Mesodermal cell (in vitro differentiated cells): ENCODE measurements at regions not wholly inside any gene's neighbourhood (a gene's known extent, or its start where the extent isn't known, plus 50 kb on each side); places are given as distances from the start of the nearest gene placed in this dataset.

Experiments used
- H3K27ac ChIP-seq: 2 replicates; pipeline ENCODE4 v1.7.0; 2013; ENCODE audit warnings: mild to moderate bottlenecking, low read depth, low read length, moderate library complexity; ENCODE audit not compliant: severe bottlenecking
- H3K36me3 ChIP-seq: 2 replicates; pipeline ENCODE4 v1.7.1; 2013; ENCODE audit warnings: mild to moderate bottlenecking, low read length, moderate library complexity; ENCODE audit not compliant: control insufficient read depth, insufficient read depth
- H3K4me1 ChIP-seq: one replicate; pipeline ENCODE4 v1.7.1; 2013; ENCODE audit warnings: mild to moderate bottlenecking, low read length; ENCODE audit not compliant: insufficient read depth, control insufficient read depth, poor library complexity, severe bottlenecking
- H3K4me3 ChIP-seq: 2 replicates; pipeline ENCODE4 v1.7.0; 2013; ENCODE audit warnings: low read length, control low read depth, mild to moderate bottlenecking; ENCODE audit not compliant: insufficient read depth, poor library complexity, severe bottlenecking; ENCODE audit errors: extremely low read depth
- H3K9me3 ChIP-seq: 2 replicates; pipeline ENCODE4 v1.7.1; 2013; ENCODE audit warnings: mild to moderate bottlenecking, low read length, moderate library complexity; ENCODE audit not compliant: control insufficient read depth
- WGBS, 2 experiments: methylation state at CpG; one replicate each; pipeline ENCODE4 v1.1.5; 2013; ENCODE audit warnings: missing lambda C conversion rate in 2 of 2; ENCODE audit not compliant: insufficient coverage in 2 of 2; 5-methylcytosine and 5-hydroxymethylcytosine counted together

GRCh38 chr5:135644816-135645215 lies 66.0 kb upstream of the CXCL14 start:
- H3K4me3 ChIP-seq: no peak overlapping the region
- 95% methylated on average over 2 to 6 of the region's 6 CpGs for WGBS, 2 experiments

GRCh38 chr5:135643881-135644766 lies 65.3 kb upstream of the CXCL14 start:
- WGBS, 2 experiments: 66 to 69% methylated on average over 3 to 4 of the region's 4 CpGs

More at GRCh38 chr5:135644816-135645215, 66.0 kb upstream of the CXCL14 start:
- H3K27ac ChIP-seq: no peak overlapping the region
- no peaks in the 10 kb centered on the region for H3K4me1 ChIP-seq
- H3K9me3 ChIP-seq: no peaks in the 10 kb centered on the region
- H3K36me3 ChIP-seq: no peaks in the 10 kb centered on the region

GRCh38 chr5:135642934-135643333 lies 64.1 kb upstream of the CXCL14 start:
- H3K9me3 ChIP-seq: no peaks in the 10 kb centered on the region
- no peaks in the 10 kb centered on the region for H3K4me1 ChIP-seq
- H3K36me3 ChIP-seq: no peaks in the 10 kb centered on the region
- no peak overlapping the region for H3K4me3 ChIP-seq
- no peak overlapping the region for H3K27ac ChIP-seq
- 89 to 95% methylated on average over 8 to 10 of the region's 10 CpGs for WGBS, 2 experiments

More at GRCh38 chr5:135643881-135644766, 65.3 kb upstream of the CXCL14 start:
- no peaks in the 10 kb centered on the region for H3K9me3 ChIP-seq
- H3K4me1 ChIP-seq: no peaks in the 10 kb centered on the region
- H3K36me3 ChIP-seq: no peaks in the 10 kb centered on the region
- H3K27ac ChIP-seq: no peak overlapping the region
- no peak overlapping the region for H3K4me3 ChIP-seq

GRCh38 chr5:135642488-135642870 lies 63.7 kb upstream of the CXCL14 start:
- Histone ChIP-seq H3K4me1 (no peaks in the 10 kb centered on the region), H3K27ac (no peak overlapping the region), H3K36me3 (no peaks in the 10 kb centered on the region), H3K9me3 (no peaks in the 10 kb centered on the region), H3K4me3 (no peak overlapping the region)
- 88 to 95% methylated on average over 3 of the region's 3 CpGs for WGBS, 2 experiments

GRCh38 chr5:135641734-135642487 lies 63.1 kb upstream of the CXCL14 start:
- no peak overlapping the region for H3K27ac ChIP-seq
- no peaks in the 10 kb centered on the region for H3K36me3 ChIP-seq
- no peak overlapping the region for H3K4me3 ChIP-seq
- no peaks in the 10 kb centered on the region for H3K4me1 ChIP-seq
- H3K9me3 ChIP-seq: no peaks in the 10 kb centered on the region
- WGBS, 2 experiments: 72 to 83% methylated on average over 1 to 3 of the region's 3 CpGs

GRCh38 chr5:135641319-135641718 lies 62.5 kb upstream of the CXCL14 start:
- H3K27ac ChIP-seq: no peak overlapping the region
- no peaks in the 10 kb centered on the region for H3K4me1 ChIP-seq
- 90% methylated on average over 1 of the region's 1 CpG; no CpG with 5 or more reads in 1 of the 2 experiments for WGBS, 2 experiments

GRCh38 chr5:135635451-135635850 lies 56.7 kb upstream of the CXCL14 start:
- no peak overlapping the region for H3K4me3 ChIP-seq
- H3K36me3 ChIP-seq: no peaks in the 10 kb centered on the region
- no peaks in the 10 kb centered on the region for H3K9me3 ChIP-seq
- no peaks in the 10 kb centered on the region for H3K4me1 ChIP-seq
- H3K27ac ChIP-seq: no peak overlapping the region
- 89 to 94% methylated on average over 5 of the region's 5 CpGs for WGBS, 2 experiments

More at GRCh38 chr5:135641319-135641718, 62.5 kb upstream of the CXCL14 start:
- no peak overlapping the region for H3K4me3 ChIP-seq
- no peaks in the 10 kb centered on the region for H3K36me3 ChIP-seq
- H3K9me3 ChIP-seq: no peaks in the 10 kb centered on the region

- Histone ChIP-seq H3K27ac (no peak overlapping the region), H3K4me3 (no peak overlapping the region), H3K4me1 (no peaks in the 10 kb centered on the region), H3K36me3 (no peaks in the 10 kb centered on the region), H3K9me3 (no peaks in the 10 kb centered on the region)
- 83 to 86% methylated on average over 5 of the region's 5 CpGs for WGBS, 2 experiments
Observed at GRCh38 chr5:135632798-135633197, 54.0 kb upstream of the CXCL14 start.

GRCh38 chr5:135631391-135631790 lies 52.6 kb upstream of the CXCL14 start:
- Histone ChIP-seq H3K36me3 (no peaks in the 10 kb centered on the region), H3K9me3 (no peaks in the 10 kb centered on the region), H3K4me3 (no peak overlapping the region), H3K4me1 (no peaks in the 10 kb centered on the region), H3K27ac (no peak overlapping the region)
- 96 to 100% methylated on average over 2 to 3 of the region's 3 CpGs for WGBS, 2 experiments

- H3K27ac ChIP-seq: no peak overlapping the region
- H3K9me3 ChIP-seq: no peaks in the 10 kb centered on the region
- no peak overlapping the region for H3K4me3 ChIP-seq
- no peaks in the 10 kb centered on the region for H3K4me1 ChIP-seq
- 87% methylated on average over 3 of the region's 4 CpGs for WGBS, 2 experiments
- H3K36me3 ChIP-seq: no peaks in the 10 kb centered on the region
Observed at GRCh38 chr5:135629666-135630065, 50.9 kb upstream of the CXCL14 start.
